ENCODE measurements at regions not wholly inside any gene's neighbourhood (a gene's known extent, or its start where the extent isn't known, plus 50 kb on each side); places are given as distances from the start of the nearest gene placed in this dataset.

GRCh38 chrX:45766981-45767501, 566.4 kb upstream of the DIPK2B start:
- TF ChIP-seq CTCF (IDR thresholded peaks at IDR 0.05; ENCODE audit: insufficient read depth, low read depth, low read length, missing control alignments), result no peak
- no peak overlapping the region for H3K4me3 ChIP-seq (ENCODE audit: low read depth, low read length)

GRCh38 chrX:45765767-45766166, 565.1 kb upstream of the DIPK2B start:
- no peak overlapping the region for H3K4me3 ChIP-seq (ENCODE audit: low read depth, low read length)
- TF ChIP-seq CTCF (IDR thresholded peaks at IDR 0.05; ENCODE audit: insufficient read depth, low read depth, low read length, missing control alignments), result no peak
- DNase-seq (ENCODE audit: low read depth), result no peak

More at GRCh38 chrX:45766981-45767501, 566.4 kb upstream of the DIPK2B start:
- DNase-seq (ENCODE audit: low read depth), result no peak

- DNase-seq (ENCODE audit: low read depth), result no peak
- H3K4me3 ChIP-seq (ENCODE audit: low read depth, low read length), result no peak overlapping the region
- TF ChIP-seq CTCF (IDR thresholded peaks at IDR 0.05; ENCODE audit: insufficient read depth, low read depth, low read length, missing control alignments), result no peak
Observed at GRCh38 chrX:45765281-45765680, 564.6 kb upstream of the DIPK2B start.

- H3K4me3 ChIP-seq (ENCODE audit: low read depth, low read length), result no peak overlapping the region
- peak; percentile 51 for DNase-seq (ENCODE audit: low read depth)
- TF ChIP-seq CTCF (IDR thresholded peaks at IDR 0.05; ENCODE audit: insufficient read depth, low read depth, low read length, missing control alignments), result no peak
Observed at GRCh38 chrX:45762699-45763647, 562.3 kb upstream of the DIPK2B start.

- no peak overlapping the region for H3K4me3 ChIP-seq (ENCODE audit: low read depth, low read length)
- DNase-seq (ENCODE audit: low read depth), result no peak
- TF ChIP-seq CTCF (IDR thresholded peaks at IDR 0.05; ENCODE audit: insufficient read depth, low read depth, low read length, missing control alignments), result no peak
Observed at GRCh38 chrX:45761920-45762319, 561.2 kb upstream of the DIPK2B start.

GRCh38 chrX:45760187-45760742, 559.6 kb upstream of the DIPK2B start:
- H3K4me3 ChIP-seq (ENCODE audit: low read depth, low read length), result no peak overlapping the region
- no peak for TF ChIP-seq CTCF (IDR thresholded peaks at IDR 0.05; ENCODE audit: insufficient read depth, low read depth, low read length, missing control alignments)
- DNase-seq (ENCODE audit: low read depth), result no peak
